HG03460 (cell line): ENCODE measurements at regions not wholly inside any gene's neighbourhood (a gene's known extent, or its start where the extent isn't known, plus 50 kb on each side); places are given as distances from the start of the nearest gene placed in this dataset.
"Not testable (repeated sequence)": the region's sequence is repeated elsewhere in the genome, so short reads cannot be mapped to it uniquely, and the experiment has no call there.

ENCODE experiments used
- ATAC-seq: cut with Tn5 transposase; IDR thresholded peaks from one replicate; pipeline ENCODE4 v1.9.1; 2021; ENCODE audit not compliant: unreplicated experiment

DNA sequence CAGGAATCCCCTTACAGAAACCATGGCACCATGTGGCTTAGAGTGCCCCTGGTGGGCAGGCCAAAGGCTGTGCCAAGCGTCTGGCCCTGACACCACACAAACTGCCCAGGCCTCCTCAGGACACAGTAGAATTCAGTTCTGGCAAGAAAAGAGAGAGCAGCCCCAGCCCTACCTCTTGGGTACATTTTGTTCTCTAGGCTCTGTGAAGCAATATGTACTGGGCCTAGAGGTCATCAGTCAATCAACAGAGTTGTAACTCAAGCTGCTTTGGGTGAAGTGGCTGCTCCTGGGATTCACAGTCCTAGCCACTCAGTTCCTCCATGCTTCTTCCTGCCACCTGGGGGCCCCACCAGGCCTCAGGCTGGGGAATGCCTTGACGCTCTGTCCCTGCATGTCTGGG, 158.1 kb upstream of the MAMLD1 start:
- no peak for ATAC-seq

DNA sequence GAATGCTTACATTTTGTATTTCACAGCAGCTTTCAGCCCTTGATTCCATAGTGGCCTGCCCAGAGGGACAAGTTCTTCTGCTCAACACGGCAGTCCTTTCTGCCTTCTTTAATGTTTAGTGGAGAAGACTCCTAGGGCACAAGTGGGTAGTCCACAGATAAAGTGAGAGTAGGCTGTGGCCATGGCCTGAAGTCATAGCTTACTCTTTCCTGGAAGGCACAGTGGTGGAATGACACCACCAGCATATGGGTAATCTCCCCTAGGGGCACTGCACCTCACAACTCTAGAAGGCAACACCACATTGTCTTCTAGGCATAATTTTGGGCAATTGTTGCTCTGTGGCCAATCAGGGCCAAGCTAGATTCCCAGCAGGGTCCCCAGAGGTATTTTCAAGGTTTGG, 155.4 kb upstream of the MAMLD1 start:
- no peak for ATAC-seq

DNA sequence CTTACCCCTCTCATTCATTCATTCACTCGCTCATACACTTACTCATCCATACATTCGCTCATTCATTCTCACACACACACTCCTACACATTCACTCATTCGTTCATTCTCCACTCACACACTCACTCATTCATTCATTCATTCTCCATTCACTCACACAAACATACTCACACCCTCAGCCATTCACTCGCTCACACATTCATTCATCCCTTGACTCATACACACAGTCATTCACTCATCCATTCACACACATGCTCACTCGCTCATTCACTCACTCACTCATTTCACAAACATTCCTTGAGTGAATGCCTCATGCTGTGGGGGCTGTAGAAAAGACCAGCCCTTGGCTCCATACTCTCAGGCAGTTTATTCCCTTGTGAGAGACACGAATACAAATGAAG, 151.1 kb upstream of the MAMLD1 start:
- no peak for ATAC-seq

DNA sequence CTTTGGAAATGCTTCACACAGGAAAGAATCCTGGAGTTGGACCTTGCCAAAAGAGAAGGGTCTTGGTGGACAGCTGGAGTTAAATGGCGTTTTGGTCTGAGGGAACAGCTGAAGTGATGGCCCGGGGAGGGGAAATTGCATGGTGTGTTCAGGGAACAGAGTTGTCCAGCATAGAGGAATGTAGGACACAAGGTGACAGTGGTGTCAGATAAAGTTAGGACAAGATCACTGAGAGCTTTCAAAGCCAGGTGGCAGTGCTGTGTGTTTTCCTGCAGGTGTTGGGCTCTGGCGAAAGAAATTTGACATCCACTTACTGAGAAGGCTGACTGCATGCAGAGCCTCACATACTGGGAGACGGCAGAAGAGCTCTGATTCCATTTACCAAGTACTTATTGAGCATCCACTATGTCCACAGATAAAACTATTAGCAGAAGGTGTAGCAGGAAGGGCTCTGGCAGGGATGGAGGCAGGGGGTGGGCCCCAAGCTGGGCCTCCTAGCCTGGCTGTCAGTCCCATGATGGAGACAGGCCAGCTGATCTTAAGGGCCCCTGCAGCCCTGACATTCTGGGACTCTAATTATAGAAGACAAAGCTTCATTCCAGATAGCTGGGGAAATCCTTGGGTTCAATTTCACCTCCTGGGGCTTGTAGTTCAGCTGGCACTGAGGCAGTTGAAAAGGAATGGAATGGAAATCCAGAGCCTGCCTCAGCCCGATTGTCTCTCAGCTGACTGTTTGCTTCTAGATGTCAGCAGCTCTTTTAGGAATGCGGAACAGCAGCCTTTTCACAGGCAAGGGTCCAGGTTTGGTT, 150.2 kb upstream of the MAMLD1 start:
- no peak for ATAC-seq

DNA sequence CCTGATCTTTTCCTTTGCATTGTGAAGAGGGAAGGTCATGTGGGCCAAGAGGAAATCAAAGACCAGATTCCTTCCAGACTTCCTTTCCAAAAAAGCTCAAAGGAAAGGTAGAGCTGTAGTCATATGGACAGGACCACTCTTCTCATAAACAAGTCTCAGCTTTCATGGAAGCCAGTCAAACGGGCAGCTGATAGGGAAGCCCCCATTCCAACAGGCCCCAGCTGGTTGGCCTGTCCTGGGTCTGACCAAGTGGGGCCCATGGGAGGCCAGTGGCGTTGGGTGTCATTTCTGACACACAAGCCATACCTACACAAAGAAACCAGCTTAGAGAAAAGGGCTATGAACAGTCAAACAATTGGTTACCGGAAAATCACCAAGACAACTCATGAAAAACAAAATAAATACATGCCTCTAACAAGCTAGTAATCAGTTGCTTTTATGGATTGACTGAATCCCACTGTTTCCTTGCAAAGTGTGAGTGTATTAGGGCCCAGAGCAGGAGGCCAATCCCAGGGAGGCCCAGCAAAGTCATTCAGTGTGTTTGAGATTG, 149.6 kb upstream of the MAMLD1 start:
- ATAC-seq = no peak

DNA sequence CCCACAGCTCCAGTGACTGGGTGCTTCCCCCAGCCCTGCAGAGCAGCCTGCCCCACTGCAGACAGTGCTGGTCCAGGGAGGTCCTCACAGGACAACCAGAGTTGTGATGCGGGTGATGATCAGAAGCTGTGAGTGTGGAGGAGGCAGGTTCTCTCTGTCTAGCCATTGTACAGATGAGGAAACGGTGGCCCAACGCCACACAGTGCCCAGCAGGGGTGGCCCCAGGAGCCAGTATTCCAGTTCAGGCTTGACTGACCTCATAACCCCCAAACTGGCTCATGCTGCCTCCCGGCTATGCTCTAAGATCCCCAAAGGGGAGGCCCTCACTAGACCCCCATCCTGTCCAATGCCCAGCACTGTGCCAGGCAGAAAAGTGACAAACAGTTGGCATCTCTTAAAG, 147.1 kb upstream of the MAMLD1 start:
- ATAC-seq = not testable (repeated sequence)

DNA sequence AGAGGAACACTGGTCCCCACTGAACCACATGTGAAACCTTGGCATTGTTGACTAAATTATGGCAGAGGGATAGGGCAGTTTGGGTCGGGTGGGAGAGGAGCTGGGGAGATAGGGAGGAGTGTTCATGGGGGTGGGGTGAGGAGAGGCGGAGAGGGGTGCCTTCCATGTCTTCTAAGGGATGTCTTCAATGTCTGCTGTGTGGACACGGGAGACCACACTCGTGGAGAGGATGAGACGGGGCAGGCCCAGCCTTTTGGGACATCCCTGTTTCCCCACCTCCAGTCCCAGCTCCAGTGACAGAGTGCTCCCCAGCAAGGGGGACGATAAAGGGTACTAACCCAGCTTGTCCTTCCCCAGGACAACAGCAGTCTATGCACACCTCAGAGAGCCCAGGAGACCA, 146.4 kb upstream of the MAMLD1 start:
- ATAC-seq = no peak

DNA sequence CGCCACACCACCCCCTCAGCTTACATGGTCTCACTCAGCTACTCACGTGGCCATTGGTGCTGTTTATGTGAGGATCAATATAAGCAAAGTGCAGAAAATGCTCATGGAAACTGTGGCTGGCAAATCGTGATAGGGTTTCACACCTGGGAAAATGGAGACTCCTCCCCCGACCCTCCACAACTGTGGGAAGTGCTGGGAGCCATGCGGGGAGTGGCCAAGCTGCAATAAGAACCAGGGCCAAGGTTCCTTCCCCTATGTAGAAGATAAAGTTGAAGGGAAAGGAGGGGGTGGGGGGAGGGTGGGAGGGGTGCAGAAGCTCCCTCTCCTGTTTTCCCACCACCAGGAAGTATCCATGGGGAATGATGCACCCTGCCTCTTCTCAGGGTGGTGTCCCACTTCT, 145.5 kb upstream of the MAMLD1 start:
- ATAC-seq = no peak

DNA sequence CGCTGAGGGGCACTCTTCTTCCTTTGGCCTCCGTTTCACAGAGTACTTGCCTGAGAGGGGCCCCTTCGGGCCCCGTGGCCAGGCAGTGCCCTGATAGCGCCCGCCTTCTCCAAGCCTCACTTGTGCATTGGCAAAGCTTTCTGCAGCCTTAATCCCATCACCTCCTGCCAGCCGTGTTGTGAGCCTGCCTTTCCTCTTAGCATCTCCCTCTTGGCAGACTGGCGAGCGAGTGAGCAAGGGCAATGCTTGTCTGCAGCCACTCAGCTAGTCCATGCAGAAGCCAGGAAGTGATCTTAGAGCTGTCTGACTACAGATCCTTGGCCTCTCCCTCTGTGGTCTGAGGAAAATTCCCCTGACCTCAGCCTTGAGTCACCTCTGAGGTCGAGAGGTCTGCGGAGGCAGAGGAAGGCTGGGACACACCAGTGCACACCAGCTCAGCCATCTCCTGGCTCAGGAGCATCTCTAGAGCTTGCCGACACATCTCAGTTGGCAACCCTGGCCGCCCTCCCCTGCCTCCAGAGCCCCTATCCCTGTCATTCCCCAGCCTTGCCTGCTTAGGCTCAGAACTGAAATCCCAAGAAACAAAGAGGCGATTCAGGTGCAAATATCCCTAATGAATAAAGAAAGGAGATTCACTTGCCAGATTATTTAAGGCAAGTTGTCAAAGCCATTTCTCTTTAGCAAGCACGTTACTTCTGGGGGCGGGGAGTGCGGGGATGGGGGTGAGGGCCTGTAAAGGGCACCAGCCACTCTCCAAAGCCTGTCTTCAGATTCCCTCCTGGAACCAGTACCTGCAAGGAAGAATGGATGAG, 143.5 kb upstream of the MAMLD1 start:
- no peak for ATAC-seq

DNA sequence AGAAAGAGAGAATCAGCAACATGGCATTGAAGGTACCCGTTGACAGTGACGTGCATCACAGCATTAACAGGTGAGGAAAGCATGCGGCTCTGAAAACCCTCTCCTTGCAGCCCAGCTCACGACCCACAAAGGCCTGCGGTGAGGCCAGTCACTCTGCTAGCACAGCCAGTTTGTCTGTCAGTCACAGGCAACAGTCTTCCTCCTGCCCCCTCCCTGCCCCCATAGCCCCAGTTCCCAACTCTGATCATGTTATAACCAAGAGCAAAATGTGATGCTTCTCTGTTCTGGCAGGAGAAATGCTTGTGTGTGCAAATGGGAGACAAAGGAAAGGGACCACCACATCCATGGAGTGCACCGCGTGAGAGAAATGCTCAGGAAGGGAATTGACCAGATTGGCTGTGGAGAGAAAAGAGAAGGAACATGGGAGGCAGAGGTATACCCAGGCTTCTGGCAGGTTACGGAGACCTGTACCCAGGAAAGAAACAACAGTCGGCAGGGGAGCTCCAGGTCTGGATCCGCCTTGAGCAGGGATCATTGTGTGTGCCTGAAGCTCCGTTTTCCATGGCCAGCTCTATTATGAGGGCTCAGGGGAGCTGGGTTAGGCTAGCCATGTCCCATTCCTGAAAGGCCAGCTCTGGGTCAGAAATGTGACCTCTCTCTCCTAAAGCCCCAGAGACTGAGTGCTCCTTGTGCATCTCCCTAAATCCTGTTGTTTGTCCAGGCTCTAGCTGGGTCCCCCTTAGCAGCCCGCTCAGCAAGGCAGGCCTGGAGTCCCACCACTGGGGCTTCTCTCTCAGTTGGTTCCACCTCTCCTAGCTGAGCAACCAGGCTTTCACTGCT, 139.7 kb upstream of the MAMLD1 start:
- no peak for ATAC-seq

DNA sequence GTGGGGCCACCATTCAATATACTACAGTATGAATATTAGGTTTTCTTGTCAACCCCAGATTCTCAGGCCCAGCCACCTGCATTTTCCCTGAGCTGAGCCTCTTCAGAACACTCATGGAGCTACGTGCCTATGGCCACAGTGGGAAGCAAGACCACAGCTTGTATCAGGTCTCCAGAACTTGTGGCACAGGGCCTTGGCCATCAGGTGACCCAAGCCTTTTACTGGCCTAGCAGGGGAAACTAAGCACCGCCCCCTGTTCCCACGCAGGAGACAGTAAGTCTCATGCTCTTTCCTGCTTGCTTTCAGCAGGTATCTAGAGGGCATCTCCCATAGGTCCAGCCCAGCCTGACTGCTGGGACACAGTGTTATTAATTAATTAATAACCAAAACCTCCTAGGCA, 138.4 kb upstream of the MAMLD1 start:
- no peak for ATAC-seq

DNA sequence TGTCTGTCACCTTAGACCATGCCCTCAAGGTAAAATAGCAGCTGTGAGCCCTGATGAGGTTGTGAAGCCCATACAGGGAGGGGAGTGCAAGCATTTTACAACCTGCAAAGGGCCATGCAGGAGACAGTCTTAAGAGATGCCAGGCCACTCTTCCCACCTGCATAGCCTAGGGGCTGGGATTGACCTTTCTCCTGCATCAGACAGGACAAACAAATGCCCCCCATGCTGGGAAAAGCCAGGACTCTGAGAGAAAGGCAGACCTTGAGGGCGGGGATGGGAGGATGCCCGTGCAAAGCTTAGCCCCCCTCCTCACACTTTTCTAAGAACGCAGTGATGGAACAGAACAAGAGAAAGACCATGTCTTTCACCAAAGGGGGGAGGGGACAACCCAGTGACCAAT, 137.9 kb upstream of the MAMLD1 start:
- ATAC-seq = no peak

DNA sequence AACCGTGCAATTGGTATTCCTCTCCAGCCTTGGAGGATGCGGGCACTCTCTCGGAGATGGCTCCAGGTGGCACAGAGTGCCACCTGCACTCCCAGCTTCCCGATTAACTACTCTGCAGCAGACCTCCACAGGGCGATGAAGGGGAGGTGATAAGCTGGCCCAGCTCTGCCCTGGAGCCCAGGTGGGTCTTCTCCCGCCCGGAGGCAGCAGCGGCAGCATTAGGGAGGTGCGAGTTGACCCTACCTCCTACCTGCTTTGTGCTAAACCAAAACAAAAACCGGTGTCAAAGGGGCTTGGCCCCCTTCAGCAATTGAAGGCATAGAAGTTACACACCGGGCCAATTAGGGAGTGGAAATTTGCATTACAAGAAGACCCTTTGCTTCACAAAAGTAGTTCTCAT, 137.4 kb upstream of the MAMLD1 start:
- no peak for ATAC-seq

DNA sequence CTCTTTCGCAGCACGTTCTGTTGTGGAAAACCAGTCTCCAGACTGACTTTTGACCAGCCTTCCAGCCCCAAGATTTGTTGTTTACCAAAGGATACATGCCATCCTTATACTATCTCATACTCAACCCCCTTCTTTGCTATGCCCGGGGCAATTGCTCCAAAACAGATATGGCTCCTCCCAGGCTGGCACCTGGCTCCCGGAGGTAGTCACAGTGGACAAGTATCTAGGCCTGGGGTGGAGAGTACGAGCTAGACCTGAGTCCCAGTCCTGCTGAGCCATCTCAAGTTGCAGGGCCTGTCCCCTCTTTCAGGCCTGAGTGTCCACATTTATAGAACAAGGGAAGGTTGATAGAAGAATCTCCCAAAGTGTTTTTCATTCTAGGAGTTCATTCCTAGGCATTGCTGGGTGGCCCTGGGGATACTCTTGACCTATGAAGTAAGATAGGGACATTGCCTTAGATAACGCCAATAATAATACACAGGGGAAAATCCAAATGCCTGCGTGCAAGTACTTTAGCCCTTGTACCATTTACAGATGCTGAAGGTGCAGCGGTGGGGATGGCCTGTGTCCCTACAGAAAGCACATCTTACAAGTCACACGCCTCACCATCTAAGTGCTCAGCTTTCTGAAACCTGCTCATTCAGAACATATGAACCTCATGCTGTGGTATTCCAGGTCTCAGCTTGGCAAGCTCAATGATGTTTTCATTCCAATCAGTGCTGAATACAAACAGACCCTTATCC, 136.7 kb upstream of the MAMLD1 start:
- no peak for ATAC-seq

DNA sequence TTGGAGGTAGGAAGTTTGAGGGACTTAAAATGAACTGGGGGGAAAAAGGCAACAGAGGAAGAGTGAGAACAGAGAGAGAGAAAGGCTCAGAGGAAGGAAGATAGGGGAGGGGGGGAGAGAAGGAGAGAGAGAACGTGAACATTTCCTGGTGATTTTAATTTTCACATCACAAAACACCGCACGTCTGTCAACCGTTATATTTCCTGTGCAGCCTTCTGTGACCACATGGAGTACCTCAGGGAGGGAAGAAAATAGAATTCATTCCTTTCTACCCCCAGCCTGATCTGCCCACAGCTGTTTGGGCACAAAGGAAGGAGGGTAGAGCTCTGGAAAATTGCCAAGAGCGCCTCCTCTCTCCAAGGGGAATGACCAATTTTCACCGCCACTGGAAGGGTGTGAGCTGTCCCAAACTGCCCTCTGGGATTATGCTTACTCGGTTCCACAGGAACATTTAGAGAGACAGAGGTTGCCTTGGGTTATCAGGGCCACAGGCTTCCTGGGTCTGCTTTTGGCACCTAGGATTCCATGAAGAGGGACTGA, 135.7 kb upstream of the MAMLD1 start:
- no peak for ATAC-seq

DNA sequence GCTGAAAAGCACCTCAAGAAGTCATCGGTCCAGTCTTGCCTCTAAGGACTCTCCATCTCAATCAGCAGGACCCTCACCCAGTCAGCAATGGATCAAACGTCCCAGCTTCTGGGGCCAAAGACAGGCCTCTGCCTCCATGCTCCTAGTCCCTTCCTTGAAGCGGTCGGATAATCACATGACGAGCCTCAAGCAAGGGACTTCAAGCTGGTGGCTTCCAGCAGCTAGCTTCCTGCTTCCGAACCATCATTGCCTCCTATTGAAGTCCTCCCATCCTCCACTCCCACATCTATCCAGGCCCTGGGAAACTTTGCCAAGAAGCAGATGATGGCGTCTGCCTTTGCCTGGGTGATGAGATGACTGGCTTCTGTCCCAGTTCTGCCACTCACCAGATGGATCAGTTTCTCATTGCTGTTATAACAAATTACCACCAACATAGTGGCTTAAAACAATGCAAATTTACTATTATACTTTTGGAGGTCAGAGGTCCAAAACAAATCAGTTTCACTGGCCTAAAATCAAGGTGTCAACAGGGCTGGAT, 135.2 kb upstream of the MAMLD1 start:
- no peak for ATAC-seq

DNA sequence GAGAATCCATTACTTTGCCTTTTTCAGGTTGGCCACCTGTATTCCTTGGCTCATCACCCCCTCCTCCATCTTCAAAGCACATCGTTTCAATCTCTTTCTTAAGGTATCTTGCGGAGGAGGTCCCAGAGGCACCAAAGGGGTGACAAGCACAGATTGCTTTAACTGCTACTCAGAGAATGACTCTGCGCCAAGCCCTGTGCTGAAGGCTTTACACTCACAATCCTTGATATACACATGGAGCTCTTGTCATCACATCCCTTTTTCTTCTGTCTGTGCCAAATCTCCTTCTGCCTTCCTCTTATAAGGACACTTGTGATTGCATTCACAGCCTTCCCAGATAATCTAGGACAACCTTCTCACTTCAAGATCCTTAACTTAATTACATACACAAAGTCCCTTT, 134.7 kb upstream of the MAMLD1 start:
- no peak for ATAC-seq

DNA sequence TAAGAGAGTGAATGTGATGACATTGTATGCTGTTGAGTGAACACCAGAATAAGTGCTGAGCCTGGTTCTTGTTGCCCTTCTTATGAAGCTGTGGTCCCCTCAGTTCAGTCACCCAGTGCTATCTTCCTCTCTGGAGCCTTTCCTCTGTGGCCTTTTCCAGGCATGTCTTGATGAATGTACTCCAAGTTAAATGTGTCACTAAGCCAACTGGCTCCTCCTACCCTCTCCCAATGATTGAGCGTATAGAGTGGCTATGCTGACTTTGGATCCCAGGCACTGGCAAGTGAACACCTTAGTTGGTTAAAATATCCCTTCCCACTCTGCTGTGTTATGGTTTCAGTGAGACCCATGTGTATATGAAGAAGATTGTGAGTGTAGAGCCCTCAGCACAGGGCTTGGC, 134.1 kb upstream of the MAMLD1 start:
- ATAC-seq = no peak

DNA sequence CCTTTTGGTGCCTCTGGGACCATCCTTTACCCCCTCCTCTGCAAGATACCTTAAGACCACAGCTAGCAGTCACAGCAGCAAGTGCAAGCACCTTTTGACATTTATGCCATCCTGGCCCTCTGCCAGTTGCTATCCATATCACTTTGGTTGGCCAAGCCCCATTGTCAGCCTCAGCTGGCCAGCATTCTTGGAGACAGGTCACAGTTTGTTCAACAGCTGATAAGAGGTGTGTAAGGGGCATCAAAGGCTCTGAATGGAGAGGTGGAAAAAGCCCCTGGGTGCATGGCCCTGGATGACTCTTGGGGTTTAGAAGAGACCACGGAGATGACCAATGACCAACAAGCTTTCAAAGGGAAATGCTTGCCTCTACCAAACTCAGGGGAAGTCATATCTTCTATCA, 133.6 kb upstream of the MAMLD1 start:
- no peak for ATAC-seq

DNA sequence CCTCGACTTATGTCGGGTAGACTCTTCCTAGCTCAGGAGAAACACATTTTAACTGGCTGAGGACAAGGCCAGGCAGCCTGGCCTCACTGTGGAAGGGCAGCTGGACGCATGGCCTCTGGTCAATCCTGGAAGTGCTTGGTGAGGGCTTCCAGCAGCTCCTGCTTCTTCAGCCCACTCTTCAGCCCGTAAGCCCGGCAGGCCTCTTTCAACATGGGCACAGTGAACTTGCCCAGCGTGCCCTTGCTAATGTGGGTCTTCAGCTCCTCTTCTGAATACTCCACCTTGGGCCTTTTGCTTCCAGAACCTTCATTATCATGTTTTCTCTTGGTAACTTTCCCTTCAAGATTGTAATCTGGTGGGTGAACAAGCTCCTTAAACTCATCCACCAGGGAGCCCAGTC, 132.2 kb upstream of the MAMLD1 start:
- not testable (repeated sequence) for ATAC-seq
